ENCODE measurements at regions not wholly inside any gene's neighbourhood (a gene's known extent, or its start where the extent isn't known, plus 50 kb on each side); places are given as distances from the start of the nearest gene placed in this dataset.

DNA sequence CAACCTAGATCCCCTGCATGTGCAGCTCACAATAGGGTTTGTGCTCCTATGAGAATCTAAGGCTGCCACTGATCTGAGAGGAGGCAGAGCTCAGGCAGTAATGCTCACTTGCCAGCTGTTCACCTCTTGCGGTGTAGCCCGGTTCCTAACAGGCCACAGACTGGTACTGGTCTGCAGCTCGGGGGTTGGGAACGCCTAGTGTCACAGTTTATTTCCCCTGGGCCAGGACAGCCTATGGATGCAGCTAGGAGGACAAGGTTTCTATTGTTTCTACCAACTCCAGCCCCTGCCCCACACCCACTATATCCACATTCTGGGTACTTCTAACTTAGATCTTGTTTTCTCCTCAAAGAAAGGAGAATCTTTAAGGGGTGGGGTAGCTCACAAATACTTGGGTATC is 58.7 kb upstream of the PRRC2C start:
- Histone ChIP-seq H3K36me3 (no peaks in the 10 kb centered on the region), H3K4me3 (no peak overlapping the region), H3K27ac (no peak overlapping the region), H3K27me3 (no peaks in the 10 kb centered on the region), H3K9me3 (peaks cover 0 to 8% (median 0%) of the 10 kb centered on the region in 12 donors), H3K4me1 (peaks cover 0 to 16% (median 2%) of the 10 kb centered on the region in 12 donors)
- TF ChIP-seq, protein P1, sequence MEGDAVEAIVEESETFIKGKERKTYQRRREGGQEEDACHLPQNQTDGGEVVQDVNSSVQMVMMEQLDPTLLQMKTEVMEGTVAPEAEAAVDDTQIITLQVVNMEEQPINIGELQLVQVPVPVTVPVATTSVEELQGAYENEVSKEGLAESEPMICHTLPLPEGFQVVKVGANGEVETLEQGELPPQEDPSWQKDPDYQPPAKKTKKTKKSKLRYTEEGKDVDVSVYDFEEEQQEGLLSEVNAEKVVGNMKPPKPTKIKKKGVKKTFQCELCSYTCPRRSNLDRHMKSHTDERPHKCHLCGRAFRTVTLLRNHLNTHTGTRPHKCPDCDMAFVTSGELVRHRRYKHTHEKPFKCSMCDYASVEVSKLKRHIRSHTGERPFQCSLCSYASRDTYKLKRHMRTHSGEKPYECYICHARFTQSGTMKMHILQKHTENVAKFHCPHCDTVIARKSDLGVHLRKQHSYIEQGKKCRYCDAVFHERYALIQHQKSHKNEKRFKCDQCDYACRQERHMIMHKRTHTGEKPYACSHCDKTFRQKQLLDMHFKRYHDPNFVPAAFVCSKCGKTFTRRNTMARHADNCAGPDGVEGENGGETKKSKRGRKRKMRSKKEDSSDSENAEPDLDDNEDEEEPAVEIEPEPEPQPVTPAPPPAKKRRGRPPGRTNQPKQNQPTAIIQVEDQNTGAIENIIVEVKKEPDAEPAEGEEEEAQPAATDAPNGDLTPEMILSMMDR (IDR thresholded peaks at IDR 0.05) = no peak
- TF ChIP-seq POLR2A (IDR thresholded peaks at IDR 0.05) = no peak
- DNase-seq = no peak
- 70 to 96% (median 87%) methylated on average over 4 of the region's 4 CpGs for WGBS, 4 donors
- no peak for ATAC-seq
- intact Hi-C loops (cut with DNase I) = no loop called here

DNA sequence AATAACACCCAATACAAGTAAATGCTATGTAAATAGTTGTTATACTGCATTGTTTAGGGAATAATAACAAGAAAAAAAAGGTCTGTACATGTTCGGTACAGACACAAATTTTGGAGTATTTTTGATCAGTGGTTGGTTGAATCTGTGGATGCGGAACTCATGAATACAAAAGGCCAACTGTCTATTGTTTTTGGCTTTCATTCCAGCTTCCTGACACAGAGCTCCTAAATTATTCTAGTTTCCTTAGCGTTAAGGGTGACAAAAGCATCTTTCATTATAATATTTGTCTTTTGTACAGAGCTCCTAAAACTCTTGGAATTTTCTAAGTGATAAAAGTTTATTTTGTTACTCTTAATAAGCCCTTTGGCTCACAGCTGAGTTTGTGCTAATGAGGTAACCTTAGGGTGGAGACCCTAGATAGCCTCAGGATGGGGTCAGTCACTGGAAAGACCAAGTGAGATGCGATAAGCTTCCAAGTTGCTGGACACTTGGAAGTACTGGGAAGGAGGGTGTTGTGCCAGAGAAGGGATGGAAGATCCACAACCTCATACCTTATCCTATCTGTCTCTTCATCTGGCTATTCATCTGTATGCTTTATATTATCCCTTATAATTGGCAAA is 57.4 kb upstream of the PRRC2C start:
- Histone ChIP-seq H3K4me3 (no peak overlapping the region), H3K9me3 (peaks cover 0 to 8% (median 0%) of the 10 kb centered on the region in 12 donors), H3K27me3 (no peaks in the 10 kb centered on the region), H3K36me3 (no peaks in the 10 kb centered on the region), H3K4me1 (peaks cover 0 to 11% (median 2%) of the 10 kb centered on the region in 12 donors), H3K27ac (peak overlapping the region in 3 of 12 donors; percentile 3 to 20 (median 3))
- peak in 2 of 4 donors; percentile 36 for ATAC-seq
- DNase-seq = no peak
- intact Hi-C loops (cut with DNase I) = no loop called here
- WGBS, 4 donors = 36 to 55% (median 41%) methylated on average over 4 of the region's 4 CpGs
- TF ChIP-seq POLR2A (IDR thresholded peaks at IDR 0.05) = no peak
- TF ChIP-seq, protein P1 (IDR thresholded peaks at IDR 0.05) = no peak

DNA sequence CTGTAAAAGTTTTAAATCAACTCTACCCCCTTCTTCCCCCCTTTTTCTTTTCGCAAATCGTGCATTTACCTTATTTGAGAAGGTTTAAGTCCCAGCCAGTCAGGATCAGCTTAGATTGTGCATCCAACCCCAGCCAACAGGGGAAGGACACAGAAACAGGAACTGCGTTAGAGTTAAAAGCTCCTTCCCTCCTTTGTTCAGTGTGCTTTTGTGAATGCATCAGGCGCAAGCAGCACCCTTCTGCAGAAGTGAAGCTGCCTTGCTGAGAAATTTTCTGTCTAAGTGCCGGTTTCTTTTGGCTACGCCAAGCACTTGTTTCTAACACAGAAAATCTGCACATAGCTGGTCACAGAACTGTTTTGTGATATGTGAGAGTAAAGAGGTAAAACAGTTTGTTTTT is 56.2 kb upstream of the PRRC2C start:
- Histone ChIP-seq H3K27ac (no peak overlapping the region), H3K9me3 (peaks cover 0 to 8% (median 0%) of the 10 kb centered on the region in 12 donors), H3K4me3 (no peak overlapping the region), H3K27me3 (no peaks in the 10 kb centered on the region), H3K36me3 (no peaks in the 10 kb centered on the region), H3K4me1 (peaks cover 0 to 11% (median 3%) of the 10 kb centered on the region in 12 donors)
- ATAC-seq (no peak), DNase-seq (no peak)
- WGBS, 4 donors = 93 to 97% (median 94%) methylated on average over 6 of the region's 6 CpGs
- intact Hi-C loops (cut with DNase I) = no loop called here
- TF ChIP-seq, protein P1 (IDR thresholded peaks at IDR 0.05) = no peak
- TF ChIP-seq POLR2A (IDR thresholded peaks at IDR 0.05) = no peak

DNA sequence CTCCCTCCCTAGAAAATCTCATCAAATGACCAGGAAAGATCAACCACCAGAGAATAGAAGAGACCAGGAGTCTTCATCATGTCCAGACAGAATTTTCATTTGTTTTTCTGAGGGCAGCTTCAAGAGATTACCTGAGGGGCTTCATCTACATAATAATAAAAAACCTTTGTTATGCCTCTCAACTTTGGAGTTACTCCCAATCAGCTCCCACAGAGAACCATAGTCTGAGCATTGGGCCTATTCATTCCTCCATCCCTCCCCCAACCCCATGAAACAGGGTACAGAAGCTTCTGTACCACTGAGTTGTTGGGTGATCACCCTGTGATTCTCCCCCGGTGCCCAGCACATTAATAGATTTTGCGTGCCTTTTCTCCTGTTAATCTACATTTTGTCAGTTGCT is 53.3 kb upstream of the PRRC2C start:
- DNase-seq (no peak), ATAC-seq (no peak)
- H3K27ac ChIP-seq = no peak overlapping the region
- no peak overlapping the region for H3K4me3 ChIP-seq
- H3K36me3 ChIP-seq = no peaks in the 10 kb centered on the region
- peaks cover 0 to 20% (median 13%) of the 10 kb centered on the region in 12 donors for H3K4me1 ChIP-seq
- WGBS, 4 donors = 71 to 100% (median 91%) methylated on average over 1 to 2 of the region's 2 CpGs
- H3K9me3 ChIP-seq = peaks cover 0 to 8% (median 0%) of the 10 kb centered on the region in 12 donors
- TF ChIP-seq POLR2A (IDR thresholded peaks at IDR 0.05) = no peak
- TF ChIP-seq, protein P1 (IDR thresholded peaks at IDR 0.05) = no peak
- H3K27me3 ChIP-seq = no peaks in the 10 kb centered on the region
- intact Hi-C loops (cut with DNase I) = no loop called here
